Gastrocnemius medialis (tissue), 4 donors: ENCODE measurements at regions not wholly inside any gene's neighbourhood (a gene's known extent, or its start where the extent isn't known, plus 50 kb on each side); places are given as distances from the start of the nearest gene placed in this dataset.
A peak's percentile ranks its signal among the peaks of the same experiment; 100 is the strongest.

Experiments used
- ATAC-seq, 2 donors: fragments of 150-250 bp; one replicate each; pipeline ENCODE4 v1.9.1; 2016
- DNase-seq, 2 donors: peaks; one replicate each; pipeline ENCODE4 v3.0.0-alpha.2; 2019
- H3K27ac ChIP-seq, 4 donors: fragments of 200-600 bp; sonication (generic); 1 replicate in 1 of 4; 2 replicates in 3 of 4; pipeline ENCODE4 v1.5.1; 2016 to 2018; ENCODE audit warnings: mild to moderate bottlenecking in 2 of 4, moderate library complexity in 1 of 4
- H3K27me3 ChIP-seq, 3 donors: fragments of 200-600 bp; sonication (generic) in 2 of 3; 1 replicate in 1 of 3; 2 replicates in 2 of 3; pipeline versions ENCODE4 v1.5.1 to v1.6.0; 2016 to 2019; ENCODE audit warnings: mild to moderate bottlenecking in 1 of 3, moderate library complexity in 1 of 3
- H3K36me3 ChIP-seq, 2 donors: fragments of 200-600 bp; sonication (generic) in 1 of 2; one replicate each; pipeline ENCODE4 v1.5.1; 2017 to 2018
- H3K4me1 ChIP-seq, 2 donors: fragments of 200-600 bp; sonication (generic) in 1 of 2; one replicate each; pipeline ENCODE4 v1.5.1; 2016 to 2017; ENCODE audit warnings: mild to moderate bottlenecking in 2 of 2
- H3K4me3 ChIP-seq, 4 donors: fragments of 200-600 bp; sonication (generic) in 3 of 4; 1 replicate in 1 of 4; 2 replicates in 3 of 4; pipeline ENCODE4 v1.5.1; 2016 to 2019; ENCODE audit warnings: mild to moderate bottlenecking in 2 of 4
- H3K9me3 ChIP-seq, 3 donors: fragments of 200-600 bp; sonication (generic) in 2 of 3; 1 replicate in 1 of 3; 2 replicates in 2 of 3; pipeline ENCODE4 v1.5.1; 2016 to 2019
- CTCF ChIP-seq, 5 experiments: fragments of 450-650 bp in 3 of 5; fragments of 200-600 bp in 2 of 5; sonication (generic) in 2 of 5; IDR thresholded peaks in 4 of 5; conservative IDR thresholded peaks in 1 of 5; 1 replicate in 4 of 5; 2 replicates in 1 of 5; pipeline ENCODE4 v1.5.1; 2016 to 2019; ENCODE audit warnings: antibody characterized with exemption in 5 of 5, mild to moderate bottlenecking in 3 of 5, moderate library complexity in 3 of 5
- POLR2A ChIP-seq, 2 donors: fragments of 450-650 bp; IDR thresholded peaks; one replicate each; pipeline ENCODE4 v1.6.1; 2017; ENCODE audit warnings: antibody characterized with exemption in 2 of 2, mild to moderate bottlenecking in 2 of 2, moderate library complexity in 2 of 2
- in situ Hi-C, 4 donors: fragments of 200-750 bp; cut with MboI; loops; one replicate each; pipeline versions ENCODE4 v1.15.0 to v1.8.0; 2017; ENCODE audit warnings: low sequenced_read_pairs in 4 of 4
- intact Hi-C: fragments of 100-400 bp; cut with DNase I; formaldehyde crosslinking; loops from one replicate; pipeline ENCODE4 v1.15.1; 2023; ENCODE audit warnings: low total_unique reads

- no peak for TF ChIP-seq POLR2A (IDR thresholded peaks at IDR 0.05)
- no peak for TF ChIP-seq CTCF (IDR thresholded peaks at IDR 0.05 in 4 of 5, conservative IDR thresholded peaks at IDR 0.05 in 1 of 5)
- intact Hi-C loops: no loop called here
- no peaks in the 10 kb centered on the region for H3K36me3 ChIP-seq
- H3K9me3 ChIP-seq: no peaks in the 10 kb centered on the region
- no peak for DNase-seq
- H3K4me1 ChIP-seq: no peaks in the 10 kb centered on the region
- H3K27ac ChIP-seq: no peak overlapping the region
- no peak for ATAC-seq
- in situ Hi-C loops: loop anchor here in 1 of 4 donors (10.0 kb wide), 1 partner anchor 146 kb away; no protein-coding TSS in a partner anchor
- no peak overlapping the region for H3K4me3 ChIP-seq
- H3K27me3 ChIP-seq: no peaks in the 10 kb centered on the region
Measured at GRCh38 chr15:35299059-35299735, 214.1 kb upstream of the NANOGP8 start.

- Histone ChIP-seq H3K4me1 (no peaks in the 10 kb centered on the region), H3K9me3 (no peaks in the 10 kb centered on the region), H3K27me3 (no peaks in the 10 kb centered on the region), H3K36me3 (no peaks in the 10 kb centered on the region), H3K4me3 (no peak overlapping the region), H3K27ac (no peak overlapping the region)
- intact Hi-C loops: no loop called here
- no peak for ATAC-seq
- in situ Hi-C loops: loop anchor here in 1 of 4 donors (10.0 kb wide), 1 partner anchor 146 kb away; no protein-coding TSS in a partner anchor
- no peak for TF ChIP-seq POLR2A (IDR thresholded peaks at IDR 0.05)
- DNase-seq: no peak
Measured at GRCh38 chr15:35298509-35298908, 213.4 kb upstream of the NANOGP8 start.

- in situ Hi-C loops (loop anchor here in 1 of 4 donors (10.0 kb wide), 1 partner anchor 151 kb away; no protein-coding TSS in a partner anchor), intact Hi-C loops (no loop called here)
- H3K27me3 ChIP-seq: no peaks in the 10 kb centered on the region
- H3K27ac ChIP-seq: no peak overlapping the region
- H3K4me3 ChIP-seq: no peak overlapping the region
- DNase-seq (no peak), ATAC-seq (peak in 1 of 2 donors; percentile 46)
- no peak for TF ChIP-seq POLR2A (IDR thresholded peaks at IDR 0.05)
- no peak for TF ChIP-seq CTCF (IDR thresholded peaks at IDR 0.05 in 4 of 5, conservative IDR thresholded peaks at IDR 0.05 in 1 of 5)
- H3K9me3 ChIP-seq: no peaks in the 10 kb centered on the region
- H3K4me1 ChIP-seq: peaks cover 0 to 5% of the 10 kb centered on the region in 2 donors
- H3K36me3 ChIP-seq: no peaks in the 10 kb centered on the region
Measured at GRCh38 chr15:35293353-35294130, 208.4 kb upstream of the NANOGP8 start.

GRCh38 chr15:35290301-35290721 is 205.2 kb upstream of the NANOGP8 start:
- Histone ChIP-seq H3K27ac (no peak overlapping the region), H3K4me3 (no peak overlapping the region), H3K4me1 (peaks cover 0 to 8% of the 10 kb centered on the region in 2 donors), H3K9me3 (no peaks in the 10 kb centered on the region), H3K27me3 (no peaks in the 10 kb centered on the region), H3K36me3 (no peaks in the 10 kb centered on the region)
- in situ Hi-C loops: loop anchor here in 1 of 4 donors (10.0 kb wide), 1 partner anchor 154 kb away; no protein-coding TSS in a partner anchor
- ATAC-seq: no peak
- DNase-seq: no peak
- TF ChIP-seq POLR2A (IDR thresholded peaks at IDR 0.05) (no peak), CTCF (IDR thresholded peaks at IDR 0.05 in 4 of 5, conservative IDR thresholded peaks at IDR 0.05 in 1 of 5) (no peak)
- intact Hi-C loops: no loop called here
